Esophagus muscularis mucosa (tissue), 4 donors: ENCODE measurements at regions not wholly inside any gene's neighbourhood (a gene's known extent, or its start where the extent isn't known, plus 50 kb on each side); places are given as distances from the start of the nearest gene placed in this dataset.
"Not testable (repeated sequence)": the region's sequence is repeated elsewhere in the genome, so short reads cannot be mapped to it uniquely, and the experiment has no call there.

ENCODE experiments used
- DNase-seq: peaks from one replicate; pipeline ENCODE4 v3.0.0-alpha.2; 2017; ENCODE audit errors: extremely low spot score
- H3K27ac ChIP-seq, 4 donors: fragments of 200-600 bp; sonication (generic); replicated peaks in 1 of 4; 1 replicate in 3 of 4; 2 replicates in 1 of 4; pipeline ENCODE4 v1.5.1; 2016 to 2019; ENCODE audit warnings: mild to moderate bottlenecking in 1 of 4
- H3K27me3 ChIP-seq, 4 donors: fragments of 200-600 bp; sonication (generic); one replicate each; pipeline versions ENCODE4 v1.5.1 to v1.6.0; 2016 to 2019
- H3K36me3 ChIP-seq, 4 donors: fragments of 200-600 bp; sonication (generic); one replicate each; pipeline ENCODE4 v1.5.1; 2016 to 2019
- H3K4me1 ChIP-seq, 4 donors: fragments of 200-600 bp; sonication (generic); one replicate each; pipeline ENCODE4 v1.5.1; 2016 to 2019
- H3K4me3 ChIP-seq, 4 donors: fragments of 200-600 bp; sonication (generic); 1 replicate in 2 of 4; 2 replicates in 2 of 4; pipeline ENCODE4 v1.5.1; 2016 to 2019; ENCODE audit warnings: mild to moderate bottlenecking in 4 of 4, moderate library complexity in 1 of 4
- H3K9me3 ChIP-seq, 4 donors: fragments of 200-600 bp; sonication (generic); 1 replicate in 3 of 4; 2 replicates in 1 of 4; pipeline ENCODE4 v1.5.1; 2016 to 2019
- EP300 ChIP-seq: sonication (generic); formaldehyde crosslinking; IDR thresholded peaks from one replicate; pipeline ENCODE4 v1.6.1; 2017; ENCODE audit warnings: antibody characterized with exemption
- POLR2A ChIP-seq: fragments of 450-650 bp; IDR thresholded peaks from one replicate; pipeline ENCODE4 v1.6.1; 2017; ENCODE audit warnings: antibody characterized with exemption, moderate library complexity, mild to moderate bottlenecking, low read depth
- POLR2AphosphoS5 ChIP-seq, 2 donors: sonication (generic); formaldehyde crosslinking; IDR thresholded peaks; one replicate each; pipeline ENCODE4 v1.6.1; 2017; ENCODE audit warnings: antibody characterized with exemption in 2 of 2
- WGBS: methylation state at CpG from one replicate; pipeline ENCODE4 v1.1.5; 2018; 5-methylcytosine and 5-hydroxymethylcytosine counted together
- intact Hi-C: fragments of 100-400 bp; cut with DNase I; formaldehyde crosslinking; loops from one replicate; pipeline ENCODE4 v1.15.1; 2023
- TF ChIP-seq, protein P1 (sequence below), 3 experiments: fragments of 200-600 bp in 2 of 3; fragments of 450-650 bp in 1 of 3; sonication (generic) in 2 of 3; IDR thresholded peaks; one replicate each; pipeline ENCODE4 v1.5.1; 2017 to 2019; ENCODE audit warnings: antibody characterized with exemption in 3 of 3, mild to moderate bottlenecking in 2 of 3, moderate library complexity in 1 of 3

- H3K36me3 ChIP-seq: no peaks in the 10 kb centered on the region
- H3K4me1 ChIP-seq: no peaks in the 10 kb centered on the region
- H3K27ac ChIP-seq: no peak overlapping the region
- intact Hi-C loops: no loop called here
- H3K9me3 ChIP-seq: no peaks in the 10 kb centered on the region
- no peak for DNase-seq
- WGBS: 85% methylated on average over 1 of the region's 1 CpG
- no peak overlapping the region for H3K4me3 ChIP-seq
- H3K27me3 ChIP-seq: no peaks in the 10 kb centered on the region
- TF ChIP-seq, protein P1, sequence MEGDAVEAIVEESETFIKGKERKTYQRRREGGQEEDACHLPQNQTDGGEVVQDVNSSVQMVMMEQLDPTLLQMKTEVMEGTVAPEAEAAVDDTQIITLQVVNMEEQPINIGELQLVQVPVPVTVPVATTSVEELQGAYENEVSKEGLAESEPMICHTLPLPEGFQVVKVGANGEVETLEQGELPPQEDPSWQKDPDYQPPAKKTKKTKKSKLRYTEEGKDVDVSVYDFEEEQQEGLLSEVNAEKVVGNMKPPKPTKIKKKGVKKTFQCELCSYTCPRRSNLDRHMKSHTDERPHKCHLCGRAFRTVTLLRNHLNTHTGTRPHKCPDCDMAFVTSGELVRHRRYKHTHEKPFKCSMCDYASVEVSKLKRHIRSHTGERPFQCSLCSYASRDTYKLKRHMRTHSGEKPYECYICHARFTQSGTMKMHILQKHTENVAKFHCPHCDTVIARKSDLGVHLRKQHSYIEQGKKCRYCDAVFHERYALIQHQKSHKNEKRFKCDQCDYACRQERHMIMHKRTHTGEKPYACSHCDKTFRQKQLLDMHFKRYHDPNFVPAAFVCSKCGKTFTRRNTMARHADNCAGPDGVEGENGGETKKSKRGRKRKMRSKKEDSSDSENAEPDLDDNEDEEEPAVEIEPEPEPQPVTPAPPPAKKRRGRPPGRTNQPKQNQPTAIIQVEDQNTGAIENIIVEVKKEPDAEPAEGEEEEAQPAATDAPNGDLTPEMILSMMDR (IDR thresholded peaks at IDR 0.05): no peak
- TF ChIP-seq EP300 (no peak), POLR2AphosphoS5 (IDR thresholded peaks at IDR 0.05) (no peak), POLR2A (no peak)
Measured at GRCh38 chr2:33913071-33913616, 314.0 kb upstream of the FAM98A start.

DNA sequence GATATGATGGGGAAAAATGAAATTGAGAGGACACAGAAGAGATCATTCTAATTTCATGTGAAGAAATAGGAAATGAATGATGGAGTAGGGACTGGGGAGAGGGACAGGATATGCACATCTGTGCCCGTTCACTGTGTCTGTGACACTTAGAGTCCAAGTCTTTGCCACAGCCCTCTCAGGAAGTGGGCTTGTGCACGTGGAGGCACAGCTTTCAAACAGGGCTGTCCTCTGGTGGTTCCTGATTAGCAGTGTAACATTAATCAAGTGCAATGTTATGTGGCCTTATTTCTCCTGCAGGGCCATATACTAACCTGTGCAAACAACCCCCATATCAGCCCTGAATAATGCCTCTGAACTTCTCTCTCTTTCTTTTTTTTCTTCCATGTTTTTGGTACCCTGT is 312.2 kb upstream of the FAM98A start:
- WGBS: 39% methylated on average over 2 of the region's 2 CpGs
- intact Hi-C loops: no loop called here
- Histone ChIP-seq H3K4me3 (no peak overlapping the region), H3K27ac (no peak overlapping the region), H3K36me3 (no peaks in the 10 kb centered on the region), H3K27me3 (no peaks in the 10 kb centered on the region), H3K9me3 (no peaks in the 10 kb centered on the region), H3K4me1 (no peaks in the 10 kb centered on the region)
- DNase-seq: no peak
- TF ChIP-seq EP300 (no peak), POLR2A (no peak), POLR2AphosphoS5 (IDR thresholded peaks at IDR 0.05) (no peak)
- TF ChIP-seq, protein P1 (IDR thresholded peaks at IDR 0.05): no peak

GRCh38 chr2:33909945-33910695 is 311.0 kb upstream of the FAM98A start:
- intact Hi-C loops: no loop called here
- H3K27ac ChIP-seq: no peak overlapping the region
- H3K27me3 ChIP-seq: no peaks in the 10 kb centered on the region
- TF ChIP-seq POLR2A (no peak), POLR2AphosphoS5 (IDR thresholded peaks at IDR 0.05) (no peak), EP300 (no peak)
- TF ChIP-seq, protein P1 (IDR thresholded peaks at IDR 0.05): no peak
- no peaks in the 10 kb centered on the region for H3K9me3 ChIP-seq
- H3K4me1 ChIP-seq: no peaks in the 10 kb centered on the region
- no peaks in the 10 kb centered on the region for H3K36me3 ChIP-seq
- no peak overlapping the region for H3K4me3 ChIP-seq
- no peak for DNase-seq
- 64% methylated on average over 8 of the region's 8 CpGs for WGBS

DNA sequence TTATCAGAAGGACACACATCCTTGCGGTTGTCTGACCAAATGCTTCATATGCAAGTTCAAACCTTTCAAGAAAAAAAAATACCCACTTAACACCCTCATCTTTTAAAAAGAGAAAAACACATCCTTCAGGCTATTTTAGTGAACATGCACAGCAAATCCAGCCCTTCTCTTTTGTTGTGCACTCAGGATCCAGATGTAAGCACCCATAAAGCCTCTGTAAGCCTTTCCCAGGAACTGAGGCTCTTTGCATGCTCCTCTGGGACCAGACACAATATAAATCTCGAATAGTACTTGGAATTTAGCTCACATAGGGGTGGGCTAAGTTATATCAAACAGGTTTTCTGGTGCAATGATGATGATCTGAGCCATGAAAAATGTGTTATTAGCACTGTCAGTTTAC is 308.8 kb upstream of the FAM98A start:
- no peak overlapping the region for H3K4me3 ChIP-seq
- H3K27me3 ChIP-seq: no peaks in the 10 kb centered on the region
- H3K36me3 ChIP-seq: no peaks in the 10 kb centered on the region
- DNase-seq: no peak
- H3K27ac ChIP-seq: no peak overlapping the region
- 73% methylated on average over 2 of the region's 2 CpGs for WGBS
- intact Hi-C loops: no loop called here
- no peak for TF ChIP-seq POLR2A
- TF ChIP-seq, protein P1 (IDR thresholded peaks at IDR 0.05): no peak
- no peak for TF ChIP-seq POLR2AphosphoS5 (IDR thresholded peaks at IDR 0.05)
- TF ChIP-seq EP300: no peak
- H3K4me1 ChIP-seq: no peaks in the 10 kb centered on the region
- peaks cover 0 to 5% (median 0%) of the 10 kb centered on the region in 4 donors for H3K9me3 ChIP-seq

- intact Hi-C loops, H3K27me3 ChIP-seq, H3K4me3 ChIP-seq, H3K4me1 ChIP-seq, H3K36me3 ChIP-seq, H3K27ac ChIP-seq, DNase-seq, H3K9me3 ChIP-seq: not testable (repeated sequence)
- whole genome bisulfite sequencing: 95% methylated on average over 1 of the region's 1 CpG
Measured at GRCh38 chr2:33906129-33906528, 307.0 kb upstream of the FAM98A start.
